H1 (cell line): ENCODE measurements at regions not wholly inside any gene's neighbourhood (a gene's known extent, or its start where the extent isn't known, plus 50 kb on each side); places are given as distances from the start of the nearest gene placed in this dataset.

Experiments
- CTCF ChIA-PET: fragments of 300-600 bp; sonication (Branson Sonifier 250); formaldehyde crosslinking; loops from one replicate; lab custom pipeline; 2021; ENCODE audit not compliant: partially characterized antibody; lab: Charles Lee
- POLR2A ChIA-PET: fragments of 300-600 bp; sonication (Branson Sonifier 250); formaldehyde crosslinking; loops from one replicate; lab custom pipeline; 2021; ENCODE audit warnings: inconsistent platforms; ENCODE audit not compliant: partially characterized antibody; lab: Charles Lee
- DNase-seq, 2 experiments: peaks; one replicate each; pipeline versions ENCODE4 v3.0.0 to v3.0.0-alpha.2; 2010 to 2022; ENCODE audit warnings: low spot score in 2 of 2, low read depth in 1 of 2, mixed read lengths in 1 of 2
- FAIRE-seq: peaks from 2 replicates; lab custom pipeline; 2011; peaks lifted over from hg19 to GRCh38; lab: Jason Lieb, UNC
- H2AFZ ChIP-seq: 2 replicates; pipeline ENCODE4 v1.8.1; 2012; ENCODE audit warnings: low read length, inconsistent platforms
- H2AK5ac ChIP-seq: 2 replicates; pipeline ENCODE4 v1.6.1; 2013; ENCODE audit warnings: low read depth, low read length
- H2BK120ac ChIP-seq: replicated peaks from 2 replicates; pipeline ENCODE3; 2013; ENCODE audit warnings: low read depth, low read length, inconsistent platforms
- H2BK12ac ChIP-seq: 2 replicates; pipeline ENCODE4 v1.6.1; 2013; ENCODE audit warnings: low read depth, low read length
- H2BK15ac ChIP-seq: 2 replicates; pipeline ENCODE4 v1.6.1; 2013; ENCODE audit warnings: low read length
- H2BK20ac ChIP-seq: 2 replicates; pipeline ENCODE4 v1.6.1; 2013; ENCODE audit warnings: low read length
- H2BK5ac ChIP-seq: 2 replicates; pipeline ENCODE4 v1.6.1; 2013; ENCODE audit warnings: low read depth, low read length
- H3K14ac ChIP-seq: 2 replicates; pipeline ENCODE4 v1.6.1; 2013; ENCODE audit warnings: inconsistent platforms; ENCODE audit not compliant: insufficient read length
- H3K18ac ChIP-seq: 2 replicates; pipeline ENCODE4 v1.6.1; 2013; ENCODE audit warnings: low read length; ENCODE audit errors: extremely low read depth
- H3K23ac ChIP-seq: 2 replicates; pipeline ENCODE4 v1.6.1; 2013; ENCODE audit warnings: inconsistent platforms; ENCODE audit not compliant: insufficient read length
- H3K23me2 ChIP-seq: 2 replicates; pipeline ENCODE4 v1.6.1; 2013; ENCODE audit warnings: low read depth, low read length
- H3K27ac ChIP-seq: 2 replicates; pipeline ENCODE4 v1.6.1; 2011; ENCODE audit warnings: low read depth, low read length, inconsistent platforms
- H3K27me3 ChIP-seq, 4 experiments: replicated peaks in 1 of 4; 1 replicate in 1 of 4; 2 replicates in 3 of 4; pipeline versions ENCODE4 v1.6.1 to v1.8.1; 2011 to 2013; ENCODE audit warnings: low read length in 3 of 4, mild to moderate bottlenecking in 3 of 4, inconsistent platforms in 2 of 4, mixed read lengths in 2 of 4, moderate library complexity in 1 of 4; ENCODE audit not compliant: control insufficient read depth in 3 of 4, insufficient read depth in 3 of 4; ENCODE audit errors: extremely low read depth in 1 of 4
- H3K36me3 ChIP-seq, 4 experiments: 2 replicates each; pipeline versions ENCODE4 v1.6.1 to v1.8.1; 2011 to 2013; ENCODE audit warnings: mild to moderate bottlenecking in 4 of 4, low read length in 3 of 4, moderate library complexity in 2 of 4, control low read depth in 1 of 4, inconsistent platforms in 1 of 4; ENCODE audit not compliant: insufficient read depth in 4 of 4, control insufficient read depth in 2 of 4
- H3K4ac ChIP-seq: replicated peaks from 2 replicates; pipeline ENCODE3; 2013; ENCODE audit warnings: low read length, low read depth, mixed read lengths, inconsistent platforms; ENCODE audit not compliant: insufficient read length
- H3K4me1 ChIP-seq, 4 experiments: replicated peaks in 1 of 4; 1 replicate in 1 of 4; 2 replicates in 3 of 4; pipeline versions ENCODE4 v1.6.1 to v1.8.1; 2011 to 2013; ENCODE audit warnings: low read length in 3 of 4, inconsistent platforms in 2 of 4, mixed read lengths in 1 of 4; ENCODE audit not compliant: insufficient read depth in 4 of 4, control insufficient read depth in 3 of 4
- H3K4me2 ChIP-seq, 2 experiments: 2 replicates each; pipeline versions ENCODE4 v1.6.1 to v1.8.1; 2011 to 2013; ENCODE audit warnings: low read depth in 2 of 2, low read length in 2 of 2, control low read depth in 1 of 2, inconsistent platforms in 1 of 2, mild to moderate bottlenecking in 1 of 2; ENCODE audit not compliant: insufficient read depth in 1 of 2
- H3K4me3 ChIP-seq, 4 experiments: fragments of 200-600, 300-600 bp in 1 of 4; sonication (generic), shearing (Covaris generic), sonication (Bioruptor Twin) in 1 of 4; 2 replicates each; pipeline versions ENCODE4 v1.5.1 to v1.8.1; 2011 to 2016; ENCODE audit warnings: low read length in 4 of 4, low read depth in 3 of 4, control low read depth in 2 of 4, inconsistent platforms in 2 of 4, mild to moderate bottlenecking in 2 of 4, mixed read lengths in 1 of 4, moderate library complexity in 1 of 4; ENCODE audit not compliant: insufficient read depth in 2 of 4; ENCODE audit errors: extremely low read depth in 1 of 4
- H3K56ac ChIP-seq: replicated peaks from 2 replicates; pipeline ENCODE3; 2013; ENCODE audit warnings: low read depth, mild to moderate bottlenecking, mixed read lengths, low read length, inconsistent platforms; ENCODE audit not compliant: insufficient read length
- H3K79me1 ChIP-seq: 2 replicates; pipeline ENCODE4 v1.6.1; 2013; ENCODE audit warnings: low read depth, low read length, control low read depth
- H3K79me2 ChIP-seq, 2 experiments: 2 replicates each; pipeline versions ENCODE4 v1.6.1 to v1.8.1; 2012 to 2013; ENCODE audit warnings: low read length in 2 of 2, mild to moderate bottlenecking in 2 of 2, inconsistent platforms in 1 of 2; ENCODE audit not compliant: insufficient read depth in 2 of 2, control insufficient read depth in 1 of 2
- H3K9ac ChIP-seq, 4 experiments: replicated peaks in 1 of 4; 1 replicate in 1 of 4; 2 replicates in 3 of 4; pipeline versions ENCODE4 v1.6.1 to v1.8.1; 2011 to 2013; ENCODE audit warnings: low read depth in 3 of 4, low read length in 3 of 4, control low read depth in 2 of 4, mild to moderate bottlenecking in 2 of 4, moderate library complexity in 2 of 4, inconsistent platforms in 1 of 4; ENCODE audit errors: extremely low read depth in 1 of 4
- H3K9me3 ChIP-seq, 2 experiments: 2 replicates each; pipeline versions ENCODE4 v1.6.1 to v1.8.1; 2012 to 2013; ENCODE audit warnings: mild to moderate bottlenecking in 2 of 2, moderate library complexity in 2 of 2, control low read depth in 1 of 2, inconsistent platforms in 1 of 2, low read depth in 1 of 2, low read length in 1 of 2, mixed read lengths in 1 of 2; ENCODE audit not compliant: insufficient read depth in 2 of 2
- H4K20me1 ChIP-seq, 2 experiments: replicated peaks in 1 of 2; 2 replicates each; pipeline versions ENCODE3 to v1.8.1; 2011 to 2013; ENCODE audit warnings: inconsistent platforms in 2 of 2, low read length in 2 of 2, mild to moderate bottlenecking in 1 of 2; ENCODE audit not compliant: insufficient read depth in 2 of 2, control insufficient read depth in 1 of 2
- H4K5ac ChIP-seq: 2 replicates; pipeline ENCODE4 v1.6.1; 2013; ENCODE audit warnings: low read length, low read depth, mixed read lengths, inconsistent platforms; ENCODE audit not compliant: insufficient read length
- H4K8ac ChIP-seq: 2 replicates; pipeline ENCODE4 v1.8.0; 2013; ENCODE audit warnings: mild to moderate bottlenecking, moderate library complexity, low read length, inconsistent platforms; ENCODE audit not compliant: insufficient read depth; ENCODE audit errors: extremely low read depth
- H4K91ac ChIP-seq: replicated peaks from 2 replicates; pipeline ENCODE3; 2013; ENCODE audit warnings: low read length, mixed read lengths, inconsistent platforms; ENCODE audit not compliant: insufficient read length
- CBX5 ChIP-seq: fragments of 300-800, 300-1000 bp; sonication (generic); IDR thresholded peaks from 2 replicates; pipeline ENCODE4 v1.7.1; 2016; ENCODE audit warnings: antibody characterized with exemption, low read length, low read depth
- CBX8 ChIP-seq: fragments of 300-800, 300-1000 bp; sonication (generic); IDR thresholded peaks from 2 replicates; pipeline ENCODE4 v1.7.1; 2016; ENCODE audit warnings: low read depth, low read length, borderline replicate concordance
- EP300 ChIP-seq, 2 experiments: IDR thresholded peaks; 1 replicate in 1 of 2; 2 replicates in 1 of 2; pipeline ENCODE4 v1.6.1; 2011 to 2012; ENCODE audit warnings: low read depth in 2 of 2, low read length in 2 of 2, mild to moderate bottlenecking in 2 of 2, borderline replicate concordance in 1 of 2, inconsistent platforms in 1 of 2, moderate library complexity in 1 of 2
- FOSL1 ChIP-seq: IDR thresholded peaks from 2 replicates; pipeline ENCODE4 v1.6.1; 2011; ENCODE audit warnings: mild to moderate bottlenecking, low read depth, low read length, moderate library complexity; ENCODE audit not compliant: insufficient read depth
- GTF2F1 ChIP-seq: IDR thresholded peaks from 2 replicates; pipeline ENCODE4 v1.6.1; 2012; ENCODE audit warnings: low read depth, low read length, improper control_type of control experiment, borderline replicate concordance
- MAX ChIP-seq: IDR thresholded peaks from 2 replicates; pipeline ENCODE4 v1.6.1; 2012; ENCODE audit warnings: inconsistent platforms
- PHF8 ChIP-seq: fragments of 200-600 bp; sonication (generic); conservative IDR thresholded peaks from 2 replicates; pipeline ENCODE4 v1.7.1; 2012; ENCODE audit warnings: low read depth, mild to moderate bottlenecking, inconsistent platforms, low read length, moderate library complexity
- POLR2AphosphoS5 ChIP-seq: IDR thresholded peaks from 2 replicates; pipeline ENCODE4 v1.6.1; 2011; ENCODE audit warnings: low read depth, low read length
- RFX5 ChIP-seq: IDR thresholded peaks from 2 replicates; pipeline ENCODE4 v1.6.1; 2011; ENCODE audit warnings: low read depth, low read length, improper control_type of control experiment, borderline replicate concordance
- RNF2 ChIP-seq: fragments of 200-900, 300-1000 bp; sonication (generic); IDR thresholded peaks from 2 replicates; pipeline ENCODE4 v1.7.1; 2016; ENCODE audit warnings: borderline replicate concordance, low read depth, mild to moderate bottlenecking, antibody characterized with exemption, low read length; ENCODE audit not compliant: poor library complexity, severe bottlenecking; ENCODE audit errors: missing control alignments
- SAP30 ChIP-seq: fragments of 300-600 bp; sonication (generic); IDR thresholded peaks from 2 replicates; pipeline ENCODE4 v1.7.1; 2012; ENCODE audit warnings: low read length, moderate library complexity, mild to moderate bottlenecking, inconsistent platforms; ENCODE audit not compliant: insufficient read depth, insufficient replicate concordance
- SP1 ChIP-seq: IDR thresholded peaks from 2 replicates; pipeline ENCODE4 v1.6.1; 2011; ENCODE audit warnings: low read depth, low read length
- SP2 ChIP-seq: IDR thresholded peaks from 2 replicates; pipeline ENCODE4 v1.6.1; 2012; ENCODE audit warnings: mild to moderate bottlenecking, low read length, inconsistent platforms

DNA sequence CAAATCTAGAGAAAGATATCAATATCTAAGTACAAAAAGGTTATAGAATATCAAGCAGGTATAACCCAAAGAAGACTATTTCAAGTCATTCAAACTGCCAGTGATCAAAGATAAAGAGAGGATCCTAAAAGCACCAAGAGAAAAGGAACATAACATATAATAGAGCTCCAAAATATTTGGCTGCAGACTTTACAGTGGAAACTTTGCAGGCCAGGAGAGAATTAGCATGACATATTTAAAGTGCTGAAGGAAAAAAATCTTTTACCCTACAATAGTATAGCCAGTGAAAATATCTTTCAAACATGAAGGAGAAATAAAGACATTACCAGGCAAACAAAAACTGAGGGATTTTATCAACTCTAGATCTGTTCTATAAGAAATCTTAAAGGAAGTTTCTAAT lies 254.3 kb upstream of the ARHGEF26 start:
- Histone ChIP-seq H2BK20ac (no peak overlapping the region), H3K18ac (no peak overlapping the region), H3K56ac (no peak overlapping the region), H3K4me3 (no peak overlapping the region), H3K14ac (no peak overlapping the region), H3K79me1 (no peaks in the 10 kb centered on the region), H3K4me2 (no peak overlapping the region), H2BK5ac (no peak overlapping the region), H3K4me1 (no peaks in the 10 kb centered on the region), H3K23me2 (no peaks in the 10 kb centered on the region), H3K36me3 (no peaks in the 10 kb centered on the region), H2BK120ac (no peak overlapping the region), H3K9ac (no peak overlapping the region), H4K5ac (no peak overlapping the region), H3K23ac (no peak overlapping the region), H2BK15ac (no peak overlapping the region), H4K91ac (no peak overlapping the region), H4K8ac (no peak overlapping the region), H3K27me3 (no peaks in the 10 kb centered on the region), H2AK5ac (no peak overlapping the region), H3K9me3 (no peaks in the 10 kb centered on the region), H2AFZ (no peak overlapping the region), H2BK12ac (no peak overlapping the region), H3K79me2 (no peaks in the 10 kb centered on the region), H4K20me1 (no peaks in the 10 kb centered on the region), H3K27ac (no peak overlapping the region), H3K4ac (no peak overlapping the region)
- ChIA-PET POLR2A (no interaction called here), CTCF (interaction anchor here (1.3 kb wide), 1 partner anchor 32 kb away, joined by 3 read pairs; no protein-coding TSS in a partner anchor)
- DNase-seq: no peak
- FAIRE-seq: no peak
- TF ChIP-seq FOSL1 (no peak), MAX (no peak), SP1 (no peak), SP2 (no peak), RNF2 (no peak), EP300 (IDR thresholded peaks at IDR 0.05; ENCODE audit: borderline replicate concordance in 1 of 2, low read depth in 2 of 2, low read length in 2 of 2) (no peak), CBX5 (no peak), CBX8 (no peak), GTF2F1 (no peak), RFX5 (no peak), SAP30 (no peak), PHF8 (no peak), POLR2AphosphoS5 (no peak)
